GM10266 (cell line): ENCODE measurements at regions not wholly inside any gene's neighbourhood (a gene's known extent, or its start where the extent isn't known, plus 50 kb on each side); places are given as distances from the start of the nearest gene placed in this dataset.
A peak's percentile ranks its signal among the peaks of the same experiment; 100 is the strongest.

Experiments used
- DNase-seq: peaks from one replicate; pipeline ENCODE4 v3.0.0; 2012; ENCODE audit errors: extremely low spot score
- TF ChIP-seq, protein P1 (sequence below): IDR thresholded peaks from 2 replicates; pipeline ENCODE4 v1.5.1; 2012; ENCODE audit warnings: mild to moderate bottlenecking, low read depth; ENCODE audit not compliant: control insufficient read depth, insufficient read depth; ENCODE audit errors: missing control alignments

DNA sequence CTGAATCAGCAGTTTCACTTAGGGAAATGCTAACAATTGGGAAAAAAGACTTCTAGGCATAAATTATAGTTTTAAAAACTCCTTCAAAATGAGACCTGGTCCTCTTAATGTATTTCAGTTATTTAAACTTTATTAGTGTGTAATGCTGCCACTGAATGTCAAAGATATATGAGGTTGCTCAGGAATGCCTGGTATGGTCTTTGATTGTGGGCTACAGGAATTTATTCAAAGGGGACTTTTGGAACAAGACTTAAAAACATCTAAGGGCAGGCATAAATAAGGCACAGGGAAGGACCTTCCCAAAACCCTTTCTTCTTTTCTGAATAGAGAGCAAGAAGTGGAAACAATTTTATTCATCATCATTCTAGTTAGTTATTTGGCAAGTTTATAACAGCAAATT, 439.1 kb downstream of the TLL1 start:
- TF ChIP-seq, protein P1, sequence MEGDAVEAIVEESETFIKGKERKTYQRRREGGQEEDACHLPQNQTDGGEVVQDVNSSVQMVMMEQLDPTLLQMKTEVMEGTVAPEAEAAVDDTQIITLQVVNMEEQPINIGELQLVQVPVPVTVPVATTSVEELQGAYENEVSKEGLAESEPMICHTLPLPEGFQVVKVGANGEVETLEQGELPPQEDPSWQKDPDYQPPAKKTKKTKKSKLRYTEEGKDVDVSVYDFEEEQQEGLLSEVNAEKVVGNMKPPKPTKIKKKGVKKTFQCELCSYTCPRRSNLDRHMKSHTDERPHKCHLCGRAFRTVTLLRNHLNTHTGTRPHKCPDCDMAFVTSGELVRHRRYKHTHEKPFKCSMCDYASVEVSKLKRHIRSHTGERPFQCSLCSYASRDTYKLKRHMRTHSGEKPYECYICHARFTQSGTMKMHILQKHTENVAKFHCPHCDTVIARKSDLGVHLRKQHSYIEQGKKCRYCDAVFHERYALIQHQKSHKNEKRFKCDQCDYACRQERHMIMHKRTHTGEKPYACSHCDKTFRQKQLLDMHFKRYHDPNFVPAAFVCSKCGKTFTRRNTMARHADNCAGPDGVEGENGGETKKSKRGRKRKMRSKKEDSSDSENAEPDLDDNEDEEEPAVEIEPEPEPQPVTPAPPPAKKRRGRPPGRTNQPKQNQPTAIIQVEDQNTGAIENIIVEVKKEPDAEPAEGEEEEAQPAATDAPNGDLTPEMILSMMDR: no peak

DNA sequence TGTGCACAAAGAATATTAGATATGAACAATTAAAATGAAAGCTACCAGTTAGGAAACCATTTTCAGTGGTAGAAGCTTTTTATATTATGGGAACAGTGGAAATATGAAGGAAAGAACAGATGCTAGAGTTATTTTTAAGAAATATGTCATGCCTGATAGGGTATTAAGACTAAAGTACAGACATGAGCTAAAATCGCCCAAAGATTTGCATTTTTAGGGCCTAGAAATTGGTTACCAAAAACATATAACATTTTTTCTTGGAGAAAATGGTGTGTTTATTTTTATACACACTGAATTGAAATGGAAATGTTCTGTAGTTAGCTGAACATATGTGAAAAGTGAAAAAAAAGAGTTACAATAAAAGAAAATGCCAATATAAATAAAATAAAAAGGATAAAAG, 441.9 kb downstream of the TLL1 start:
- TF ChIP-seq, protein P1: no peak
- no peak for DNase-seq

More for the DNA sequence above, 439.1 kb downstream of the TLL1 start:
- no peak for DNase-seq

- TF ChIP-seq, protein P1: no peak
Measured at GRCh38 chr4:166315721-166316467, 442.9 kb downstream of the TLL1 start.

DNA sequence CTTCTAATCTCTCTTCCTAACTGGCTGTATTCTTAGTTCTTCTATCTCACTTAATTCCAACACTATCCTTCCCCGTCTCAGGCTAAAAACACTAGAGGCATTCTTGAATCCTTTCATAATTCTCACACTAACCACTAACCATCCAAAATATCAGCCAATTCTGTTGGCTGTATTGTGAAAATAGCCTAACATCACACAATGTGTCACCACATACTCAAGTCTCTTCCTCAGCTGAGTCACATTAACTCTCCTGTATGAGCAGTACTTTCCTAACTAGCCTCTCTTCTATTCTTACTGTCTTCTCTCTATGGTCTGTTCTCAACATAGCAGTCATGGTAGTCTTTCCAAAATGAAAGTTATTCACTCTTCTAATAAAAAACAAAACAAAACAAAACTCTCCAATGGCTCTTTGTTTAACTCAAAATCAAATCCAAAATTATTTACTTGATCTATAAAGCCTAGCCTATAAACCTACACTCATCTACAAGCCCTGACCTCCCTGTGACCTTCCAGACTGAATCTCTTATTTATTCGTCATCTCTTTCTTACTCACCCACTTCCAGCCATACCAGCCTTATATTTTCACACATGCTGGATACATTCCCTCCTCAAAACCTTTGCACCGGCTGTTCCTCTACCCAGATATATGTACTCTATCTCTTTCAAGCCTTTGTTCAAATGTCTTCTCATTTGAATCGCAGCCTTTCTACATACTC, 445.9 kb downstream of the TLL1 start:
- TF ChIP-seq, protein P1: no peak
- no peak for DNase-seq

More at GRCh38 chr4:166315721-166316467, 442.9 kb downstream of the TLL1 start:
- no peak for DNase-seq

DNA sequence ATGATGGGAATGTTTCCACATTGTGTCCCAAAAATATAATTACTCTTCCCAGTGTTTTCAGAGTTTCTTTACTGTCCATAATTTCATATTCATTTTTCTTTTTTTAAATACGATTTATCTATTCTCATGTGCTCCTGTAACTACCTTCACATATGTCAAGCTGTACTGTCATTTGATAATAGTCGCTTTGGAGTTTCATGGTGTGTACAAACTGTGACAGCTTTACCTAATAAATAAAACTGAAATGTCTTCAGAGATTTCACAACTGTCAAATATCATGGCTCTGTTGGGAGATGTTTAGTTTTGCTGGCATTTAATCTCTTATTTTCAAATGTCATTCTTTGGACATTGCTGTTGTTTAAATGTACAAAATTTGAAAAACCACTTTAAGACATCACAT, 450.2 kb downstream of the TLL1 start:
- TF ChIP-seq, protein P1: no peak

GRCh38 chr4:166324321-166324720, 451.3 kb downstream of the TLL1 start:
- TF ChIP-seq, protein P1: peak; percentile 55

More for the DNA sequence above, 450.2 kb downstream of the TLL1 start:
- DNase-seq: no peak

More at GRCh38 chr4:166324321-166324720, 451.3 kb downstream of the TLL1 start:
- DNase-seq: no peak
